Activated naive CD4-positive, alpha-beta T cell treated with anti-CD3 and anti-CD28 coated beads, Interleukin-2, amount 50 U/mL, for 24 hours (primary cell): ENCODE measurements at regions not wholly inside any gene's neighbourhood (a gene's known extent, or its start where the extent isn't known, plus 50 kb on each side); places are given as distances from the start of the nearest gene placed in this dataset.
"Not testable (repeated sequence)": the region's sequence is repeated elsewhere in the genome, so short reads cannot be mapped to it uniquely, and the experiment has no call there.

Source experiments
- H3K27ac Mint-ChIP-seq: one replicate; pipeline ENCODE4 v1.8.0; 2021; ENCODE audit warnings: mild to moderate bottlenecking, mixed read lengths
- H3K27me3 Mint-ChIP-seq: one replicate; pipeline ENCODE4 v1.8.0; 2021; ENCODE audit warnings: mixed read lengths
- H3K36me3 Mint-ChIP-seq: one replicate; pipeline ENCODE4 v1.8.0; 2021; ENCODE audit warnings: mixed read lengths
- H3K4me1 Mint-ChIP-seq: one replicate; pipeline ENCODE4 v1.8.0; 2021; ENCODE audit warnings: mixed read lengths
- H3K4me3 Mint-ChIP-seq: one replicate; pipeline ENCODE4 v1.8.0; 2021; ENCODE audit warnings: mild to moderate bottlenecking, mixed read lengths
- H3K9me3 Mint-ChIP-seq: one replicate; pipeline ENCODE4 v1.8.0; 2021; ENCODE audit warnings: mixed read lengths

- peaks cover 4% of the 10 kb centered on the region for H3K9me3 Mint-ChIP-seq
- H3K36me3 Mint-ChIP-seq = no peaks in the 10 kb centered on the region
- no peaks in the 10 kb centered on the region for H3K4me1 Mint-ChIP-seq
- no peak overlapping the region for H3K4me3 Mint-ChIP-seq
- no peak overlapping the region for H3K27ac Mint-ChIP-seq
- no peaks in the 10 kb centered on the region for H3K27me3 Mint-ChIP-seq
Observed at GRCh38 chr21:23607782-23608431, 1999.4 kb downstream of the MRPL39 start.

DNA sequence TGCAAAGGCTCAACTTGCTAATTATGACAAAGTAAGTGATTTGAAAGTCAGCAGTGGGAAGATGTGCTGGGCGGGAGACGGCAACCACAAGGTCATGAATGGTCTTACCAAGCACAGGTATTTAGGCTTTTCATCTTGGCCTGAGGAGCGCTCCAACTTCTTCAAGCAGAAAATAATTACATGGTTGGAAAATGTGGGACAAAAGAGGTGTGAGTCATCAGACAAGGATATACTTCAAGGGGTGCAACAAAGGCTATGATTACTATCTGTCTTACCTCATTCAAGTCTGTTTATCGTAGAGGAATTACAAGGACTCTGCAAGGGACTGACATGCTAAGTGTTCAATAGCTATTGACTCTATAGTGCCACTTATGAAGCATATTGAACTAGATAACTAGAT is 2005.7 kb downstream of the MRPL39 start:
- Mint-ChIP-seq H3K27me3 (no peaks in the 10 kb centered on the region), H3K4me1 (no peaks in the 10 kb centered on the region), H3K36me3 (no peaks in the 10 kb centered on the region), H3K9me3 (no peaks in the 10 kb centered on the region), H3K27ac (no peak overlapping the region), H3K4me3 (no peak overlapping the region)

- no peaks in the 10 kb centered on the region for H3K27me3 Mint-ChIP-seq
Observed at GRCh38 chr21:23593582-23593981, 2013.7 kb downstream of the MRPL39 start.

GRCh38 chr21:23585419-23585818 is 2021.9 kb downstream of the MRPL39 start:
- H3K4me1 Mint-ChIP-seq = no peaks in the 10 kb centered on the region
- no peaks in the 10 kb centered on the region for H3K27me3 Mint-ChIP-seq
- H3K4me3 Mint-ChIP-seq = no peak overlapping the region
- no peaks in the 10 kb centered on the region for H3K36me3 Mint-ChIP-seq
- no peaks in the 10 kb centered on the region for H3K9me3 Mint-ChIP-seq
- H3K27ac Mint-ChIP-seq = no peak overlapping the region

More at GRCh38 chr21:23593582-23593981, 2013.7 kb downstream of the MRPL39 start:
- H3K4me3 Mint-ChIP-seq = no peak overlapping the region
- no peaks in the 10 kb centered on the region for H3K4me1 Mint-ChIP-seq
- H3K9me3 Mint-ChIP-seq = no peaks in the 10 kb centered on the region
- no peak overlapping the region for H3K27ac Mint-ChIP-seq
- no peaks in the 10 kb centered on the region for H3K36me3 Mint-ChIP-seq

GRCh38 chr21:23579573-23579972 is 2027.7 kb downstream of the MRPL39 start:
- Mint-ChIP-seq H3K36me3 (no peaks in the 10 kb centered on the region), H3K27ac (no peak overlapping the region), H3K4me1 (no peaks in the 10 kb centered on the region), H3K9me3 (no peaks in the 10 kb centered on the region), H3K27me3 (no peaks in the 10 kb centered on the region), H3K4me3 (no peak overlapping the region)

- no peak overlapping the region for H3K27ac Mint-ChIP-seq
- H3K27me3 Mint-ChIP-seq = no peaks in the 10 kb centered on the region
- H3K36me3 Mint-ChIP-seq = no peaks in the 10 kb centered on the region
- no peak overlapping the region for H3K4me3 Mint-ChIP-seq
- no peaks in the 10 kb centered on the region for H3K4me1 Mint-ChIP-seq
- H3K9me3 Mint-ChIP-seq = no peaks in the 10 kb centered on the region
Observed at GRCh38 chr21:23578027-23578426, 2029.3 kb downstream of the MRPL39 start.

DNA sequence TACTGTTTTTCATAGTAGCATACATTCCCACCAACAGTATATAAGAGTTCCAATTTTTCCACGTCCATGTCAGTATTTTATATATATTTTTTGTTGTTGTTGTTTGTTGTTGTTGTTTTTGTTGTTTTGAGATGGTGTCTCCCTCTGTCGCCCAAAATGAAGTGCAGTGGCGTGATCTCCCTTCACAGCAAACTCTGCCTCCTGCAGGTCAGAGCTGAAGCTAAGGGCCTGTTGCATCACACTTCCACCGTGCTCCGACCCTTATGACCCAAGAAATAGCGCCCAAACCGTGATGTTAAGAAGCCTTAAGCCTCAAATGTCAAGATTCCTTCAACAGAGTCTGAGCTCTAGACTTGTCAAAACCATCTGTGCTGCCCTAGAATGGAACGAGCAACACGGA is 2032.3 kb downstream of the MRPL39 start:
- H3K4me1 Mint-ChIP-seq = no peaks in the 10 kb centered on the region

DNA sequence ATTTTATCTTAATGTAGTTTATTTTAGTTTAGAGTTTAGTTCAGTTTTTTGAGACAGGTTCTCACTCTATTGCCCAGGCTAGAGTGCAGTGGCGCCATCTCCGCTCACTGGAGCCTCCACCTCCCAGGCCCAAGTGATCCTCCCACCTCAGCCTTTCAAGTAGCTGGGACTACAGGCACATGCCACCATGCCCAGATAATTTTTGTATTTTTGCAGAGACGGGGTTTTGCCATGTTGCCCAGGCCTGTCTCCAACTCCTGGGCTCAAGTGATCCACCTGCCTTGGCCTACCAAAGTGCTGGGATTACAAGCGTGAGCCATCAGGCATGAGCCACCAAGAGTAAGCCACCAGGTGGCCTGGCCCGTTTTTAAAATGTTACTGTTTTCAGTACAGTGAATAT is 2058.4 kb downstream of the MRPL39 start:
- not testable (repeated sequence) for H3K4me1 Mint-ChIP-seq, H3K36me3 Mint-ChIP-seq, H3K27me3 Mint-ChIP-seq, H3K4me3 Mint-ChIP-seq, H3K27ac Mint-ChIP-seq, H3K9me3 Mint-ChIP-seq

More for the DNA sequence above, 2032.3 kb downstream of the MRPL39 start:
- Mint-ChIP-seq H3K9me3 (no peaks in the 10 kb centered on the region), H3K27ac (no peak overlapping the region), H3K27me3 (no peaks in the 10 kb centered on the region), H3K4me3 (no peak overlapping the region), H3K36me3 (no peaks in the 10 kb centered on the region)

DNA sequence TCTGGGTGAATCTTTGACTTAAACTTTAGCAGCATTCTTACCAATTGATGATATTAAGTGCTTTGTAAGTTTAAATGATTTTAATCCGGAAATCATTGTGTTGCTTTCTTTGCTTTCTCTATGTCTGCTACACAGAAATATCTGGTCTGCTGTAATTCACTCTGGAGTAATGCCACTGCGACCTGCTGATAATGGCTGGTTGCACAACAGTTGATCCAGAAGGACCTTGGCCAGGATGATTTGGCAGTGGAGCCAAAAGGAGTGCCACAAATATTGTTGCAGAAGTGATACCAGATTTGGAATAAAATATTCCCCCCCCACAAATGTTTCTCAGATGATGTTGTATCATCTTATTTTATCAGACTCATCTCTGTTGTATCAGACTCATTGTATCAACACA is 2063.9 kb downstream of the MRPL39 start:
- Mint-ChIP-seq H3K4me1 (no peaks in the 10 kb centered on the region), H3K27me3 (no peaks in the 10 kb centered on the region), H3K36me3 (no peaks in the 10 kb centered on the region), H3K27ac (no peak overlapping the region), H3K4me3 (no peak overlapping the region), H3K9me3 (no peaks in the 10 kb centered on the region)

- Mint-ChIP-seq H3K9me3 (no peaks in the 10 kb centered on the region), H3K4me3 (no peak overlapping the region), H3K36me3 (no peaks in the 10 kb centered on the region), H3K27ac (no peak overlapping the region), H3K27me3 (no peaks in the 10 kb centered on the region), H3K4me1 (no peaks in the 10 kb centered on the region)
Observed at GRCh38 chr21:23542097-23542496, 2065.2 kb downstream of the MRPL39 start.

DNA sequence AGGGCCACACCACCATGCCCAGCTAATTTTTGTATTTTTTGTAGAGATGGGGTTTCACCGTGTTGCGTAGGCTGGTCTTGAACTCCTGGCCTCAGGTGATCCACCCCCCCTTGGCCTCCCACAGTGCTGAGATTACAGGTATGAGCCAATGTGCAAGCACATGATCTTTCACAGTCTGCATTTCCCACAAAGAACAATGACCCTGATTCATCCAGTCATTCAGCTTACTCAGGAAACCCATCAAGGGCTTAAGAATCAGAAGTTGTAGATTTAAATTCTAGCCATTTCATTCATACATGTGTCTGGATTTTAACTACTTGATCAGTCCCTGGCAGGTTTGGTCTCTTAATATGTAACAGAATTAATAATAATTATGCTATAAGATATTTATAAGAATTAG is 2065.7 kb downstream of the MRPL39 start:
- Mint-ChIP-seq H3K9me3 (no peaks in the 10 kb centered on the region), H3K36me3 (no peaks in the 10 kb centered on the region), H3K27me3 (no peaks in the 10 kb centered on the region)

GRCh38 chr21:23534850-23535249 is 2072.4 kb downstream of the MRPL39 start:
- Mint-ChIP-seq H3K27me3 (no peaks in the 10 kb centered on the region), H3K4me1 (no peaks in the 10 kb centered on the region), H3K27ac (no peak overlapping the region), H3K9me3 (no peaks in the 10 kb centered on the region), H3K4me3 (no peak overlapping the region), H3K36me3 (no peaks in the 10 kb centered on the region)

More for the DNA sequence above, 2065.7 kb downstream of the MRPL39 start:
- H3K27ac Mint-ChIP-seq = no peak overlapping the region
- no peak overlapping the region for H3K4me3 Mint-ChIP-seq
- H3K4me1 Mint-ChIP-seq = no peaks in the 10 kb centered on the region

- Mint-ChIP-seq H3K27me3 (no peaks in the 10 kb centered on the region), H3K36me3 (no peaks in the 10 kb centered on the region), H3K27ac (no peak overlapping the region), H3K9me3 (peaks cover 4% of the 10 kb centered on the region), H3K4me3 (no peak overlapping the region), H3K4me1 (no peaks in the 10 kb centered on the region)
Observed at GRCh38 chr21:23531444-23531843, 2075.8 kb downstream of the MRPL39 start.

DNA sequence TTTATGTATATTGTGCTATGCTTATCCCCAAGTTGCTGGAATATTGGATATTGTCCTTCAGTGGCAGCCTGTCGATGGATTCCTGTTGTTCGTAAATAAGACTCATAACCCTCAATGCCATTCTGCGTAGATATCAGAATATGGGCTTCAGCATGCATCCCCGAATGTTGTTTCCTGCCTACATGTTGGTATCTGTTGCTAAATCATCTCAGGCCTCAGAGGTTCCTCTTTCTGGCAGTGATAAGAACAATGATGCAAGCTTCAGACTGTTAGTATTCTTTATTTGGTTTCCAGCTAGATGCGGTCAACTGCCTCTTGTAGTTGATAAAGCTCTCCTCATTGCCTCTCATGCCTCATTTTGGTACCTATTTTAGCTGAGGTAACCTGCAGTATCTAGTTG is 2082.6 kb downstream of the MRPL39 start:
- no peaks in the 10 kb centered on the region for H3K4me1 Mint-ChIP-seq

DNA sequence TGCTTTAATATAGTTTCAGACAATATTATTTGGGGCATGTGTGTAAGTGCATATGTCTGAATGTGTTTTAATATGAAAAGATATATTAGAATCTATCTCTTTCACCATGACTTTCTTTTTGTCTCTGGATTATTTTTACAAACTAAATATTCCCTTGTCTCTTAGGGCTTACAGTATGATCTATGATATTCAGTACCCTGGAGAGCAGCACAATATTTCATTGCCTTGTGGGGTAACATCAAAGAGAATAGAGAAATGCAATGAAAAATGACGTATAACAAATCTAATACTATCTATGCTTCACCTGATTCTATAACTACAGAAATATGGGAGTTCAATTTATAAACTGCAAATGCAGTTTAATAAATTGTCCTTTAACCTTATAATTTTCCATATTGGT is 2084.5 kb downstream of the MRPL39 start:
- Mint-ChIP-seq H3K27me3 (no peaks in the 10 kb centered on the region), H3K27ac (no peak overlapping the region), H3K36me3 (no peaks in the 10 kb centered on the region), H3K4me3 (no peak overlapping the region), H3K9me3 (no peaks in the 10 kb centered on the region), H3K4me1 (no peaks in the 10 kb centered on the region)

More for the DNA sequence above, 2082.6 kb downstream of the MRPL39 start:
- Mint-ChIP-seq H3K4me3 (no peak overlapping the region), H3K9me3 (peaks cover 4% of the 10 kb centered on the region), H3K27me3 (no peaks in the 10 kb centered on the region), H3K27ac (no peak overlapping the region), H3K36me3 (no peaks in the 10 kb centered on the region)

DNA sequence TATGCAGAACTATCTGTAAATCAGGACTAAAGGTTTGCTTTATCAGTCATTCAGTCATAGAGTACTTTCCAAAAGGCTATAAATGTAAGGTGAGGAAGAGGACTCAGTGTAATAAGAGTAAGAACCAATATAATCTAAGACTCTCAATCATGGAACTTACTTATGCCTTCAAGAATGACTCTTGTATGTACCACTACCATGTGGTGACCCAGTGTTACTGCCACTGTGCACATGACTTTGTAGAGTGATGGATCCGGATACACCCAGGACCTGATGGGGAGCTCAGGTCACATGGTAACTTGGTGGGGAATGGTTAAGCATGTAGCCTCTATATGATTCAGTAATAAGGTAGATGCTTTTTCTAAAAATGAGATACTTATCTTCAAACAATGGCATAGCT is 2099.8 kb downstream of the MRPL39 start:
- Mint-ChIP-seq H3K4me3 (no peak overlapping the region), H3K9me3 (peaks cover 8% of the 10 kb centered on the region), H3K27me3 (no peaks in the 10 kb centered on the region), H3K27ac (no peak overlapping the region), H3K4me1 (no peaks in the 10 kb centered on the region), H3K36me3 (no peaks in the 10 kb centered on the region)

- H3K27me3 Mint-ChIP-seq = no peaks in the 10 kb centered on the region
Observed at GRCh38 chr21:23496729-23497128, 2110.6 kb downstream of the MRPL39 start.

More at GRCh38 chr21:23496729-23497128, 2110.6 kb downstream of the MRPL39 start:
- H3K9me3 Mint-ChIP-seq = peaks cover 6% of the 10 kb centered on the region
- H3K27ac Mint-ChIP-seq = no peak overlapping the region
- no peak overlapping the region for H3K4me3 Mint-ChIP-seq
- no peaks in the 10 kb centered on the region for H3K36me3 Mint-ChIP-seq
- H3K4me1 Mint-ChIP-seq = no peaks in the 10 kb centered on the region
